ENCODE measurements at regions not wholly inside any gene's neighbourhood (a gene's known extent, or its start where the extent isn't known, plus 50 kb on each side); places are given as distances from the start of the nearest gene placed in this dataset.

- WGBS (ENCODE audit: insufficient coverage) = no CpG with 5 or more reads among the region's 2 CpGs
- Histone ChIP-seq H3K36me3 (replicated peaks in 1 of 2; ENCODE audit: control extremely low read depth in 1 of 2, control insufficient read depth in 1 of 2, extremely low read depth in 1 of 2, insufficient read depth in 2 of 2, low read length in 1 of 2) (no peaks in the 10 kb centered on the region), H4K20me1 (ENCODE audit: control insufficient read depth, insufficient read depth, low read length, poor library complexity, severe bottlenecking) (no peaks in the 10 kb centered on the region), H3K27ac (ENCODE audit: low read length in 2 of 2) (no peak overlapping the region), H3K79me2 (ENCODE audit: control insufficient read depth, insufficient read depth, low read length) (no peaks in the 10 kb centered on the region), H3K9me3 (ENCODE audit: control extremely low read depth in 1 of 3, control insufficient read depth in 2 of 3, insufficient read depth in 1 of 3, low read length in 2 of 3) (no peaks in the 10 kb centered on the region), H3K9ac (ENCODE audit: low read length) (no peak overlapping the region), H3K4me2 (replicated peaks; ENCODE audit: low read depth, low read length, poor library complexity, severe bottlenecking) (no peak overlapping the region), H2AFZ (ENCODE audit: insufficient read depth, low read depth, low read length, poor library complexity, severe bottlenecking) (no peak overlapping the region), H3K4me1 (ENCODE audit: control insufficient read depth in 2 of 2, insufficient read depth in 2 of 2, low read length in 2 of 2) (no peaks in the 10 kb centered on the region), H3K27me3 (replicated peaks in 1 of 4; ENCODE audit: control extremely low read depth in 1 of 4, control insufficient read depth in 3 of 4, insufficient read depth in 4 of 4, low read length in 3 of 4) (peaks cover 0 to 3% (median 0%) of the 10 kb centered on the region in 4 experiments), H3K4me3 (ENCODE audit: control extremely low read depth in 1 of 5, extremely low read depth in 1 of 5, insufficient read depth in 1 of 5, low read depth in 2 of 5, low read length in 4 of 5) (no peak overlapping the region)
- CTCF ChIA-PET = interaction anchor here (1.7 kb wide), 1 partner anchor 1130 kb away, joined by 3 read pairs; no protein-coding TSS in a partner anchor
- no peak for TF ChIP-seq EZH2 (IDR thresholded peaks at IDR 0.05; ENCODE audit: borderline replicate concordance, insufficient read depth, low read depth, low read length, poor library complexity, severe bottlenecking)
- TF ChIP-seq CTCF (IDR thresholded peaks at IDR 0.05) = no peak
- no peak overlapping the region for H3K4me3 Mint-ChIP-seq
- ATAC-seq (ENCODE audit: low read depth) = no peak
- H3K27ac Mint-ChIP-seq = no peak overlapping the region
- no peaks in the 10 kb centered on the region for H3K4me1 Mint-ChIP-seq
- POLR2A ChIA-PET = no interaction called here
- peaks cover 9% of the 10 kb centered on the region for H3K27me3 Mint-ChIP-seq
- DNase-seq = no peak
- H3K9me3 Mint-ChIP-seq (ENCODE audit: insufficient read depth) = no peaks in the 10 kb centered on the region
- intact Hi-C loops (cut with micrococcal nuclease) = no loop called here
Observed at GRCh38 chr6:21694168-21694567, 100.6 kb downstream of the SOX4 start.

DNA sequence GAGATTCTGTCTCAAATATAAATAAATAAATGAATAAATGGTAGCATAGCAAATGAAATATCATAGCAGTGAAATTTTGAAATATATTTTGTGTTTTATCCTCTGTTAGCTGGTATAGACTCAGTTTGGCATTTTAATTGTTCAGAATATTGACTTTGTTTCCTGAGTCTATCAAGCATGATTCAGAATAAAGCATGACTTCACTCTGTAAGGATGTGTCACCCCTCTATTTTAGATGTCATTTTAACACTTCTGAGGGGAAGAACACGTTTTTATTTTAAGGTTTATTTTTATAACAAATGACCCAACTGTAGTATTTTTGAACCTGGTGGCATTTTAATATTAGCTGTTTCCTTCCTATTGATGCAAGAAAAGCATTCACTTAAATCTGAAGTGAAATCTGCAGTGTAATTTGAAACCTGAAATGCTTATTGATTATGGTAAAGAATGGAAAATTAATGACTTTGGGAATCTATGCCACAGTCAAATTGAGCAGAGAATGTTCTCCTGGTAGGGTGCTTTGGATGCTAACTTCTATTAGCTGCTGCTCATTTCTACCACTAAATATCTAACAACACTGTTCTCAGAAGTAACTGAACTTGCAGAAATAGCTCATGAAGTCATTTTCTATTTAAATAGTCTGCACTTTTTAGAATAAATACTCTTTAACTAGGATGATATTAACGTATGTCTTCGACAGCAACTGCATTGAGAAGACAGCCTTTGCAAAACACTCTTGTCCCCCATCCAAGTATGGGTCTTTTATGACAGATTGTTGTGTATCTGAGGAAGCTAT lies 114.2 kb downstream of the SOX4 start:
- no peak for TF ChIP-seq EZH2 (IDR thresholded peaks at IDR 0.05; ENCODE audit: borderline replicate concordance, insufficient read depth, low read depth, low read length, poor library complexity, severe bottlenecking)
- no CpG with 5 or more reads among the region's 3 CpGs for WGBS (ENCODE audit: insufficient coverage)

More for the DNA sequence above, 114.2 kb downstream of the SOX4 start:
- H3K79me2 ChIP-seq (ENCODE audit: control insufficient read depth, insufficient read depth, low read length) = no peaks in the 10 kb centered on the region
- no peaks in the 10 kb centered on the region for H3K36me3 ChIP-seq (replicated peaks in 1 of 2; ENCODE audit: control extremely low read depth in 1 of 2, control insufficient read depth in 1 of 2, extremely low read depth in 1 of 2, insufficient read depth in 2 of 2, low read length in 1 of 2)
- H4K20me1 ChIP-seq (ENCODE audit: control insufficient read depth, insufficient read depth, low read length, poor library complexity, severe bottlenecking) = no peaks in the 10 kb centered on the region
- no peak overlapping the region for H3K9ac ChIP-seq (ENCODE audit: low read length)
- H3K4me2 ChIP-seq (replicated peaks; ENCODE audit: low read depth, low read length, poor library complexity, severe bottlenecking) = no peak overlapping the region
- no peaks in the 10 kb centered on the region for H3K9me3 ChIP-seq (ENCODE audit: control extremely low read depth in 1 of 3, control insufficient read depth in 2 of 3, insufficient read depth in 1 of 3, low read length in 2 of 3)
- ChIA-PET CTCF (no interaction called here), POLR2A (no interaction called here)
- DNase-seq = no peak
- no peaks in the 10 kb centered on the region for H3K4me1 ChIP-seq (ENCODE audit: control insufficient read depth in 2 of 2, insufficient read depth in 2 of 2, low read length in 2 of 2)
- no peak overlapping the region for H3K27ac ChIP-seq (ENCODE audit: low read length in 2 of 2)
- Mint-ChIP-seq H3K4me3 (no peak overlapping the region), H3K27me3 (peaks cover 4% of the 10 kb centered on the region), H3K4me1 (no peaks in the 10 kb centered on the region), H3K9me3 (ENCODE audit: insufficient read depth) (no peaks in the 10 kb centered on the region), H3K27ac (no peak overlapping the region)
- no peak overlapping the region for H3K4me3 ChIP-seq (ENCODE audit: control extremely low read depth in 1 of 5, extremely low read depth in 1 of 5, insufficient read depth in 1 of 5, low read depth in 2 of 5, low read length in 4 of 5)
- intact Hi-C loops (cut with micrococcal nuclease) = no loop called here
- H3K27me3 ChIP-seq (replicated peaks in 1 of 4; ENCODE audit: control extremely low read depth in 1 of 4, control insufficient read depth in 3 of 4, insufficient read depth in 4 of 4, low read length in 3 of 4) = no peaks in the 10 kb centered on the region
- H2AFZ ChIP-seq (ENCODE audit: insufficient read depth, low read depth, low read length, poor library complexity, severe bottlenecking) = no peak overlapping the region
- no peak for ATAC-seq (ENCODE audit: low read depth)

All from B cell (primary cell).